Stromal cell of bone marrow (primary cell): ENCODE measurements at regions not wholly inside any gene's neighbourhood (a gene's known extent, or its start where the extent isn't known, plus 50 kb on each side); places are given as distances from the start of the nearest gene placed in this dataset.

Experiments used
- DNase-seq: peaks from one replicate; pipeline ENCODE4 v3.0.0-alpha.2; 2012; ENCODE audit warnings: low read depth

GRCh38 chr12:74910831-74911230 is 298.8 kb downstream of the KCNC2 start:
- DNase-seq, result no peak

DNA sequence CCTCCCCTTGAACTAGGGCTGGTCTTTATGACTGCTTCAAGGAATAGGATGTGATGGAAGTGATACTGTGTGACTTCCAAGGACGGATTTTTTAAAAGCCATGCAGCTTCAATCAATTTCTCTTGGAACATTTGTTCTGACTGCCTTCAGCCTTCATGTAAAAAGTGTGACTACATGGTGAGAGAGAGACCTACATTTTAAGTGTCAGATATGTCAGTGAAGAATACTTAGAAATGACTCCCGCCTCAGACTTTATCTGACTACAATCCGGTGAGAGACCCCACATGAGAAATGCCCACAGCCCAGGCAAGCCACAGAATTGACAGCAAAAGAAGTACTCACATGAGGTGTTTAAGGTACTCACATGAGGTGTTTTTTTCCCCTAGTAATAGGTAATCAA is 295.3 kb downstream of the KCNC2 start:
- DNase-seq, result no peak

- DNase-seq, result no peak
Measured at GRCh38 chr12:74915718-74916117, 293.9 kb downstream of the KCNC2 start.

- no peak for DNase-seq
Measured at GRCh38 chr12:74917743-74918142, 291.9 kb downstream of the KCNC2 start.

- DNase-seq, result no peak
Measured at GRCh38 chr12:74918291-74918690, 291.3 kb downstream of the KCNC2 start.

DNA sequence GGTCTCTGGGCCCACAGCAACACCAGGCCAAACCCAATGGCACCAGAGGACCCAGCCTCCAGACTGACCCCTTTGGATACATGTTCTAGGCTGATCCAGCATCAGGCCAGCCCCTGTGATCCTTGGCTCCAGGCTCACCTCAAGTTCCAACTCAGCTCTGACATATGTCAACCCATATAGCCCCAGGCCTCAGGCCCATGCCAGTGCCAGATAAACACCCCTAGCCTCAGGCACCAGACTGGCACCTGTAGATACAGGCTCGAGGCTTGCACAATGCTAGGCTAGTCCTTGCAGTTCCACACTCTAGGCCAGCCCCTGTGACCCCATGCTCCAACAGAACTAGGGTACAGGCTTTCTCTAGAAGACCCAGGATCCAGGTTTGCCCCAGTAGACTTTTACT is 287.5 kb downstream of the KCNC2 start:
- no peak for DNase-seq

DNA sequence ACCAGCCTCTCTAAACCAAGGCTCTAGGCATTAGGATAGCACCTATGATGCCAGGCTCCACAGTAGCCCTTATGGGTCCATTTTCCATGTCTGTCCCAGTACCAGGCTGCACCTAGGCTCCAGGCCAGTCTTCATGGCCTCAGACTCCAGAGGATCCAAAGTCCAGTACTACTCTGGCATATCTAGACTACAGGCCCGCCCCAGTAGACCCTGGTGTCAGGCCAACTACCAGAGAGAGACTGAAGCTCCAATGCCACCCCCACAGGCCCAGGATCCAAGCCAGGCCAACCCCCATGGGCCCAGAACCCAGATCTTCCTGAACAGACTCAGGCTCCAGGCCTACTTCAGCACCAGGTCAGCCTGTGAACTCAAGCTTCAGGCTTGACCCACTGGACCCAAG is 287.0 kb downstream of the KCNC2 start:
- DNase-seq, result no peak

DNA sequence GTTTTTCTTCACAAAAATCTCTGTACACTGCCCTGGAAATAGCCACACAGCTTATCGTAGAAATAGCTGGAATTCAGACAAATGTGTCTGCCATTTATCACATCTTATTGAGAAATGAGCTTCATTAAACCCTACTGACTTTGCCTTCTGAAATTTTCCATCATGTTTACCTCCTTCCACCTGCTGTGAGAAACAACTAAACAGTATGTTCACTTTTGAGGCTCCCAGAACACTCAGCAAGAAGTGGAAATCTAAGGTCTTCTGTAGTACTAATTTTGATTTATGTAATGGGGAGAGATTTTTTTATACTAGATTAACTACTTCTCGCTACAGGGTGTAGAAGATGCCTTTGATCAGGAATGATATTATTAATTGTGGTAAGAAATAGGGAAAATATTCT is 268.0 kb downstream of the KCNC2 start:
- no peak for DNase-seq

DNA sequence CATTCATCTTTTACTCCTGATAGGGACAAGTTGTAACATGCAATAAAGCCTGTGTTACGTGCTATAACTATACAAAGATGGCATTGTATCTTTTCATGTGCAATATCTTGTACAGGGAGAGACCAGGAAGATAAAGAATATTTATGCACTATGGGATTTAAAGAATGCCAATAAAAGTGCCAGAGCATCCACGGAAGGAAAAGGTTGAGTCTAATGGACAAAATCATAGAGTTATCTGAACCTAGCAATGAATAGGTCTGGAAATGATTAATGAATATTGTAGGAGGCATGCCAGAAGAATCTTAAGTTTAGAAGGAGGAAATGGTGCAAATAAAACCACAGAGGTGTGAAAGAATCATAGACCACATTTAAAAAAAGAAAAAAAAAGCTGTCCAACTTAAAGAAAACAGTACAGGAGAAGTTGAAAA is 263.9 kb downstream of the KCNC2 start:
- DNase-seq, result no peak

- no peak for DNase-seq
Measured at GRCh38 chr12:74953697-74954096, 255.9 kb downstream of the KCNC2 start.

- no peak for DNase-seq
Measured at GRCh38 chr12:74957231-74957630, 252.4 kb downstream of the KCNC2 start.

DNA sequence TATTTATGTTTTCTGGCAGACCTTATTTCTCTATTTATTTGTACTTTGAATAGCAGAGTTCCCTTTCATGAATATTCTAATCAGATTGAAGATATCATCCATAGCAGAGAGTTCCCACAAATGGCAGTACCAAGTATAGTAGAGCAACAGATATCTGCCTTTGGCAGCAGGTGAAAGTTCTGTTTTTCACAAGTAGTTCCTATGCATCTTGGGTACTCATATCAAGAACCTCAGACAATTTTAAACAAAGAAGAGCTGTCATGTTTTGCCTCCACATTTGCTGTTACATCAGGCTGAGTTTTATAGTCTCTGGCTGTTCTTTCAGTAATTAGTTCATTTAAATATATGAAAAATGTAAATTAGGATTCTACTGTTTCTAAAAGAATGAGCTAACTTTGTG is 252.0 kb downstream of the KCNC2 start:
- no peak for DNase-seq

- no peak for DNase-seq
Measured at GRCh38 chr12:74959657-74960056, 250.0 kb downstream of the KCNC2 start.

DNA sequence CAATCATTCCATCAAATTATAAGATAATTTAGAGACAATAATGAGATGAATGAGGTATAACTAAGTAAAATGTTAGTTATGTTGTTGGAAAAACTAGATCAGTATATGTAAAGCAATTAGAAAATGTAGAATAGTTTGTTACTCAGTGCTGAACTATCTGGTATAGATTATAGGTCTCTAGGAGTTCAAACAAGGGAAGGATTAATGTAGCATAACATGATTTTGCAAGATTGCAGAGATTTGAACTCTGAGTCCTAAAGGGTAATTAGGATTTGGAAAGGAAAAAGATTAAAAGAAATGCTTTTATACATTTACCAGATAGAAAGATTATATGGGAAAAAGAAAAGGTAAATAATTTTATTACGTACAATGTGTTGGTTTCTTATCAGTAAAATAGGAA is 246.3 kb downstream of the KCNC2 start:
- no peak for DNase-seq

GRCh38 chr12:74963867-74964331 is 245.7 kb downstream of the KCNC2 start:
- DNase-seq, result no peak

GRCh38 chr12:74964390-74964789 is 245.2 kb downstream of the KCNC2 start:
- no peak for DNase-seq

DNA sequence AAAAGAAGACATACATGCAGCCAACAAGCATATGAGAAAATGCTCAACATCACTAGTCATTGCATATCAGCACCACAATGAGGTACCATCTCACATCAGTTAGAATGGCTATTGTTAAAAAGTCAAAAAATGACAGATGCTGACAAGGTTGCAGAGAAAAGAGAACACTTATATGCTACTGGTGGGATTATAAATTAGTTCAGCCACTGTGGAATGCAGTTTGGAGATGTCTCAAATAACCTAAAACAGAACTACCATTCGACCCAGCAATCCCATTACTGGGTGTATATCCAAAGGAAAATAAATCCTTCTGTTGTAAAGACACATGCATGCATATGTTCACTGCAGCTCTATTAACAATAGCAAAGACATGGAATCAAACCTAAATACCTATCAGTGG is 238.4 kb downstream of the KCNC2 start:
- no peak for DNase-seq

GRCh38 chr12:74977832-74978481 is 231.7 kb downstream of the KCNC2 start:
- no peak for DNase-seq

- DNase-seq, result peak; percentile 21
Measured at GRCh38 chr12:74980510-74980909, 229.1 kb downstream of the KCNC2 start.

DNA sequence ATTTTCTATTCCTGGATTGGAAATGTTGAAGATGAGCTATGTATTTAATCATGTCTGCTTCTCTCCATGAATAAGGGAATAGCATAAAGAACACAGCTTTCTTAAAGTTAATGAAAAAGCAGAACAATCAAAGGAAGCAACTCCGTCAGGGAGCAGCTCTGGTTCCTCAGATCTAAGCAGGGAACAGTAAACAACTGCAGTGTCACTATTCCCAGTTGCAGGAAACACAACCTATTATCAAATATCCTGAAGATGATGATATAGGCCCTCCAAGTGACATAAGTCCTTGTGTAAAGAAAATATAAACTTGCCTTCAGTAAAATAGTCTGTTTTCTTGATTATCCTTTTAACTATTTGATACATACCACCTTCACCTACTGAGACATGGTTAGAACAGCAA is 228.1 kb downstream of the KCNC2 start:
- DNase-seq, result no peak

DNA sequence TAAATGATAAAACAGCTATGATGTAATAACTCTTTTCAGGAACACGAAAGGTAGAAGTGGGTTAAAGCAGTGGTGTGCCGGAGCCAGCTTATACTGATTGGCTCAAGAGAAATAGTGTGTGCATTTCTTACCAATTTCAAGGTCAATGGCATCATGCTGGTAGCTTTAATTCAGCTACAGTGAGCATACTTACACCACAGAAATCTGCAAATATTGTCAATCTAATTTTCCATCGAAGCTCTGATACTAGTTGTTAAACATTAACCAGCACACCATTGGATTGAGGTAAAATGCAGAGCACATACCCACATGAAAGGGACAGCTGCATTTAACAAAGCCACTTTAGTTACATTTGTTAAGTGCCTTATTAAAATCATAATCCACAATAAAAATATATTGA is 225.7 kb downstream of the KCNC2 start:
- DNase-seq, result no peak

GRCh38 chr12:74984631-74985030 is 225.0 kb downstream of the KCNC2 start:
- no peak for DNase-seq

- no peak for DNase-seq
Measured at GRCh38 chr12:74985293-74985985, 224.2 kb downstream of the KCNC2 start.

DNA sequence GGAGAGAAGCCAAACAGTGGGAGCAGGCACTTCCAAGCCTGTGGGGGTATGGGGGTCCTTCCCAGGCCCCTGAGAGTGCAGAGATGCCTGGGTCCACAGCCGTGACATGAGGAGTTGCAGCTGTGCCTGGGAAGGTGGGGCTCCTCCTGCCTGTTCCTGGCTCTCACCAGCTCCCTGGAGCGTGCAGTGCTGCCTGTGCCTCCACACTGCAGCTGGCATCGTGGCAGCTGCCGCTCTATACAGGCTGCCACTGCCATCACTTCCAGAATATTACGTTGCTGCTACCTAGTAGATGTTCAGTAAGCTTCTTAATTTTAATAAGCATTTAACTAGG is 223.7 kb downstream of the KCNC2 start:
- no peak for DNase-seq
